Mesothelial cell of epicardium (in vitro differentiated cells): ENCODE measurements at regions not wholly inside any gene's neighbourhood (a gene's known extent, or its start where the extent isn't known, plus 50 kb on each side); places are given as distances from the start of the nearest gene placed in this dataset.

Source experiments
- DNase-seq, 2 experiments: peaks; one replicate each; pipeline ENCODE4 v3.0.0; 2021; ENCODE audit warnings: low spot score in 2 of 2; ENCODE audit not compliant: unreplicated experiment in 2 of 2
- H3K27ac Mint-ChIP-seq: 2 replicates; pipeline ENCODE4 v1.8.0; 2021; ENCODE audit warnings: mixed read lengths
- H3K27me3 Mint-ChIP-seq: 2 replicates; pipeline ENCODE4 v1.8.0; 2021; ENCODE audit warnings: low read depth, mixed read lengths
- H3K36me3 Mint-ChIP-seq: 2 replicates; pipeline ENCODE4 v1.8.0; 2021; ENCODE audit warnings: mixed read lengths
- H3K4me1 Mint-ChIP-seq: 2 replicates; pipeline ENCODE4 v1.8.0; 2021; ENCODE audit warnings: mixed read lengths
- H3K4me3 Mint-ChIP-seq: 2 replicates; pipeline ENCODE4 v1.8.0; 2021; ENCODE audit warnings: mild to moderate bottlenecking, moderate library complexity, mixed read lengths
- H3K9me3 Mint-ChIP-seq: 2 replicates; pipeline ENCODE4 v1.8.0; 2021; ENCODE audit warnings: mixed read lengths
- TF ChIP-seq, protein P1 (sequence below): fragments of 200-600 bp; sonication (generic); IDR thresholded peaks from one replicate; pipeline ENCODE4 v1.5.0; 2021; ENCODE audit warnings: antibody characterized with exemption; ENCODE audit not compliant: unreplicated experiment

DNA sequence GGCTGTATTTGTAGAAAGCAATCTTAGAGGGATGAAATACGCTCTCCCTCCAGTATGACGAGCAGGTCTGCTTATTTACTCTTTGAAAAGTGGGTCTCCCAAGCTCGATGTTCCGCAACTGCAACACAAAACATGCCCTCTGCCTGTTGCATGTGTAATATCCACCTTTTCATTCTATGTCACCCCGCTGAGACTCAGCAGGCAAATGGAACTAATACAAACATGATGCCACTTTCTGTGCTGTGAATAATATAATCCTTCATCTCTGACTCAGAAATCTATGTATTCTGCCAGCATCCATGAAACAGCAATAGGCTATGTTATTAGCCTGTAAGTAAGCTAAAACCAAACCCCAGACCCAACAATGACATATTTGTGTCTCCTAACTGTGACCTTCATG lies 200.8 kb upstream of the TMCO5A start:
- TF ChIP-seq, protein P1, sequence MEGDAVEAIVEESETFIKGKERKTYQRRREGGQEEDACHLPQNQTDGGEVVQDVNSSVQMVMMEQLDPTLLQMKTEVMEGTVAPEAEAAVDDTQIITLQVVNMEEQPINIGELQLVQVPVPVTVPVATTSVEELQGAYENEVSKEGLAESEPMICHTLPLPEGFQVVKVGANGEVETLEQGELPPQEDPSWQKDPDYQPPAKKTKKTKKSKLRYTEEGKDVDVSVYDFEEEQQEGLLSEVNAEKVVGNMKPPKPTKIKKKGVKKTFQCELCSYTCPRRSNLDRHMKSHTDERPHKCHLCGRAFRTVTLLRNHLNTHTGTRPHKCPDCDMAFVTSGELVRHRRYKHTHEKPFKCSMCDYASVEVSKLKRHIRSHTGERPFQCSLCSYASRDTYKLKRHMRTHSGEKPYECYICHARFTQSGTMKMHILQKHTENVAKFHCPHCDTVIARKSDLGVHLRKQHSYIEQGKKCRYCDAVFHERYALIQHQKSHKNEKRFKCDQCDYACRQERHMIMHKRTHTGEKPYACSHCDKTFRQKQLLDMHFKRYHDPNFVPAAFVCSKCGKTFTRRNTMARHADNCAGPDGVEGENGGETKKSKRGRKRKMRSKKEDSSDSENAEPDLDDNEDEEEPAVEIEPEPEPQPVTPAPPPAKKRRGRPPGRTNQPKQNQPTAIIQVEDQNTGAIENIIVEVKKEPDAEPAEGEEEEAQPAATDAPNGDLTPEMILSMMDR: no peak
- peaks cover 22% of the 10 kb centered on the region for H3K4me1 Mint-ChIP-seq
- H3K27ac Mint-ChIP-seq: no peak overlapping the region
- peaks cover 41% of the 10 kb centered on the region for H3K27me3 Mint-ChIP-seq
- H3K36me3 Mint-ChIP-seq: no peaks in the 10 kb centered on the region
- H3K4me3 Mint-ChIP-seq: no peak overlapping the region
- no peaks in the 10 kb centered on the region for H3K9me3 Mint-ChIP-seq
- DNase-seq: no peak

DNA sequence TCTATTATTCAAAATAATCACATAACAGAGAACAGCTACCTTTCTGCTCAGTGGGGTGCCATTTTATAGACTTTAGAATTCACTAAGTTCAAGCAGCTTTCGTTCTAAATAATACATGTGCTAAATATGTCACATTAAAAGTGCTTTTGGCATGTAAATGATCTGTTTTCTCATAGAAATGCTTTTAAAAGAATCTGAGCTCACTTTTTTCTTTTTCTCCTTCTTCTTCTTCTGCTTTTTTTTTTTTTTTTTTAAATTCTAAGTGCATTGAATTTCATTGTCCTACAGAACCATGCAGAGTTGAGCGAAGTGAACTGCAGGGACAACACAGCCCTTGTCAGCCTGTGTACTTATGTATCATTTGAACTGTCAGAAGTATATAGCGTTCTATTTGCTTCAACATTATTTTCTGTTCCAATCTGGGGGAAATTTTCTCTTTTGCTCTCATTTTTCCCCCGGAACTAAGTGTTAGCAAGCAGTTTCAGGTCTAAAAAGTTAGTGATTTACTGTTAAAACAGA lies 193.8 kb upstream of the TMCO5A start:
- peaks cover 8% of the 10 kb centered on the region for H3K4me1 Mint-ChIP-seq
- H3K27ac Mint-ChIP-seq: no peak overlapping the region
- H3K27me3 Mint-ChIP-seq: peaks cover 43% of the 10 kb centered on the region
- DNase-seq: no peak
- TF ChIP-seq, protein P1: no peak
- no peak overlapping the region for H3K4me3 Mint-ChIP-seq
- H3K9me3 Mint-ChIP-seq: peaks cover 2% of the 10 kb centered on the region
- H3K36me3 Mint-ChIP-seq: no peaks in the 10 kb centered on the region

DNA sequence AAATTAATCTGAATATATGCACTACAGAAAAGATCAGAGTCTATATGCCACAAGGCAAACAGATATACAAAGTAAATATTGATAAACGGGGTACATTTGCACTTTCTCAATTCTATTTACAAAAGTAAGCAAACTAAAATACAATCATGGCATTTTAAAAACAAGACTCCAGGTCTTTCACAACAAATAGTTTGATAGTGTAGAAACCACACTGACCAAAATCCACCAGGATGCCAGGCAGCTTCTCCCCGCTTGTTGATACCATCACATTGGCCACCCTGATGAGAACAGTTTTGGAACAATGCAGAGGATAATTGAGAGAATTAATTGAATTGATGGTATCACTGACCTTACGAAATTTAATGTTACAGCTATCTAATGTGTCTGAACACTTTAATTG lies 190.6 kb upstream of the TMCO5A start:
- no peak overlapping the region for H3K27ac Mint-ChIP-seq
- peaks cover 18% of the 10 kb centered on the region for H3K27me3 Mint-ChIP-seq
- peaks cover 26% of the 10 kb centered on the region for H3K9me3 Mint-ChIP-seq
- TF ChIP-seq, protein P1: no peak
- peaks cover 6% of the 10 kb centered on the region for H3K4me1 Mint-ChIP-seq
- no peak overlapping the region for H3K4me3 Mint-ChIP-seq
- peaks cover 5% of the 10 kb centered on the region for H3K36me3 Mint-ChIP-seq
- no peak for DNase-seq

DNA sequence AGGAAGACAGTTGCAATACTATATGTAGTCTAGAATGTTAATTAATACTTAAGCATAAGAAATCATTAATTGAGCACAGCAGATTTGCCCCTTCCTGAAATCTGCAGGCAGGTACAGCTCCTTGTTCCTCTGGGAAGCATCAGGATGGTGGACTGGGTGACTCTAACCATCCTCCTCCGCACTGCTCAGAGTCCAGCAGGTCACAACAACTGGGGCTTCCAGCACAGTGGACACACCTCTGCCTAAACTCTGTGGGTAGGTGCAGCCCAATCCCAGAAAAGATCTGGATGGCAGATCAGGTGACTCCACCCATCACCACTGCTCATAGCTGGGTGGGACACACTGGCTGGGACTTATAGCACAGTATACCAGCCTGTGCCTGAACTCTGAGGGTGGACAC lies 189.9 kb upstream of the TMCO5A start:
- peaks cover 5% of the 10 kb centered on the region for H3K36me3 Mint-ChIP-seq
- peaks cover 12% of the 10 kb centered on the region for H3K27me3 Mint-ChIP-seq
- H3K9me3 Mint-ChIP-seq: peaks cover 33% of the 10 kb centered on the region

DNA sequence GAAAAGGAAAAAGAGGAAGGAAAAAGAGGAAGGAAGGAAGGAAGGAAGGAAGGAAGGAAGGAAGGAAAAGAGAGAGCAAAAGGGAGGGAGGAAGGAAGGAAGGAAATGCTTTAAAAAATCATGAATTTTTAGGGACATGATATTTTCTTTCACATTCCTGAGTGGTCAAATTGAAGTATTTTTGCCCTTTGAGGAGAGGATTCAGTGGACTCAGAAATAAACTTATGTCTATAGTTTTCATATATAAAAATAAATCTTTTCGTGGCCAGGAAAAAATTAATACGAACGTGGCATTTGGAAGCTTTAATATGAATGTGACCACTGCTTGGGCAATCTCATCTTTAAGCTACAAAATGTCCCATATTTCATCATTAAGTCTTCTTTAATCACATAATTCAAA lies 183.0 kb upstream of the TMCO5A start:
- H3K27me3 Mint-ChIP-seq: no peaks in the 10 kb centered on the region
- TF ChIP-seq, protein P1: no peak
- H3K27ac Mint-ChIP-seq: no peak overlapping the region
- H3K4me1 Mint-ChIP-seq: no peaks in the 10 kb centered on the region
- peaks cover 45% of the 10 kb centered on the region for H3K9me3 Mint-ChIP-seq
- no peak for DNase-seq
- peaks cover 5% of the 10 kb centered on the region for H3K36me3 Mint-ChIP-seq
- H3K4me3 Mint-ChIP-seq: no peak overlapping the region

More for the DNA sequence above, 189.9 kb upstream of the TMCO5A start:
- no peaks in the 10 kb centered on the region for H3K4me1 Mint-ChIP-seq
- no peak overlapping the region for H3K27ac Mint-ChIP-seq
- TF ChIP-seq, protein P1: no peak
- H3K4me3 Mint-ChIP-seq: no peak overlapping the region
- no peak for DNase-seq

DNA sequence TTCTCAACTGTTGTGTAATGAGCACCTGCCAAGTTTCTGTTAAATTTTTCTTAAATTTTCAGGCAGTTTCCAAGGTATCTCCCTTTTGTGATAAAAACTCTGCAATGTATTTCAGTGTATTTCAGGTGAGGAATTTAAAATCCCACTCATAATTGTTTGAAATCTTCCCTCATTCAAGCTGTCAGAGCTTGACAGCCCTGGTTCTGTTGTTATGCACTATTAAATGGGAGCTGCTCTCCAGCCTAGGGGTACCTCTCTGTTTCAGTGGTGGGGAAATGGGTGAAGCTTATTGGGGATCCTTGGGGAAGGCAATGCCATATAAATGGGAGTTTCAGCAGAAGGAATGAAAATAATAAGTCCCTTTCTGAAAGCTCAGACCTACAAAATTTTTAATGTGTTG lies 178.0 kb upstream of the TMCO5A start:
- Mint-ChIP-seq H3K9me3 (peaks cover 11% of the 10 kb centered on the region), H3K4me3 (no peak overlapping the region), H3K27ac (no peak overlapping the region), H3K36me3 (no peaks in the 10 kb centered on the region), H3K4me1 (no peaks in the 10 kb centered on the region), H3K27me3 (peaks cover 2% of the 10 kb centered on the region)
- TF ChIP-seq, protein P1: no peak
- no peak for DNase-seq
